H1 (cell line): ENCODE measurements at regions not wholly inside any gene's neighbourhood (a gene's known extent, or its start where the extent isn't known, plus 50 kb on each side); places are given as distances from the start of the nearest gene placed in this dataset.

Source experiments
- CTCF ChIA-PET: fragments of 300-600 bp; sonication (Branson Sonifier 250); formaldehyde crosslinking; loops from one replicate; lab custom pipeline; 2021; ENCODE audit not compliant: partially characterized antibody; lab: Charles Lee
- POLR2A ChIA-PET: fragments of 300-600 bp; sonication (Branson Sonifier 250); formaldehyde crosslinking; loops from one replicate; lab custom pipeline; 2021; ENCODE audit warnings: inconsistent platforms; ENCODE audit not compliant: partially characterized antibody; lab: Charles Lee
- DNase-seq, 2 experiments: peaks; one replicate each; pipeline versions ENCODE4 v3.0.0 to v3.0.0-alpha.2; 2010 to 2022; ENCODE audit warnings: low spot score in 2 of 2, low read depth in 1 of 2, mixed read lengths in 1 of 2
- FAIRE-seq: peaks from 2 replicates; lab custom pipeline; 2011; peaks lifted over from hg19 to GRCh38; lab: Jason Lieb, UNC
- H2AFZ ChIP-seq: 2 replicates; pipeline ENCODE4 v1.8.1; 2012; ENCODE audit warnings: low read length, inconsistent platforms
- H2AK5ac ChIP-seq: 2 replicates; pipeline ENCODE4 v1.6.1; 2013; ENCODE audit warnings: low read depth, low read length
- H2BK120ac ChIP-seq: replicated peaks from 2 replicates; pipeline ENCODE3; 2013; ENCODE audit warnings: low read depth, low read length, inconsistent platforms
- H2BK12ac ChIP-seq: 2 replicates; pipeline ENCODE4 v1.6.1; 2013; ENCODE audit warnings: low read depth, low read length
- H2BK15ac ChIP-seq: 2 replicates; pipeline ENCODE4 v1.6.1; 2013; ENCODE audit warnings: low read length
- H2BK20ac ChIP-seq: 2 replicates; pipeline ENCODE4 v1.6.1; 2013; ENCODE audit warnings: low read length
- H2BK5ac ChIP-seq: 2 replicates; pipeline ENCODE4 v1.6.1; 2013; ENCODE audit warnings: low read depth, low read length
- H3K14ac ChIP-seq: 2 replicates; pipeline ENCODE4 v1.6.1; 2013; ENCODE audit warnings: inconsistent platforms; ENCODE audit not compliant: insufficient read length
- H3K18ac ChIP-seq: 2 replicates; pipeline ENCODE4 v1.6.1; 2013; ENCODE audit warnings: low read length; ENCODE audit errors: extremely low read depth
- H3K23ac ChIP-seq: 2 replicates; pipeline ENCODE4 v1.6.1; 2013; ENCODE audit warnings: inconsistent platforms; ENCODE audit not compliant: insufficient read length
- H3K23me2 ChIP-seq: 2 replicates; pipeline ENCODE4 v1.6.1; 2013; ENCODE audit warnings: low read depth, low read length
- H3K27ac ChIP-seq: 2 replicates; pipeline ENCODE4 v1.6.1; 2011; ENCODE audit warnings: low read depth, low read length, inconsistent platforms
- H3K27me3 ChIP-seq, 4 experiments: replicated peaks in 1 of 4; 1 replicate in 1 of 4; 2 replicates in 3 of 4; pipeline versions ENCODE4 v1.6.1 to v1.8.1; 2011 to 2013; ENCODE audit warnings: low read length in 3 of 4, mild to moderate bottlenecking in 3 of 4, inconsistent platforms in 2 of 4, mixed read lengths in 2 of 4, moderate library complexity in 1 of 4; ENCODE audit not compliant: control insufficient read depth in 3 of 4, insufficient read depth in 3 of 4; ENCODE audit errors: extremely low read depth in 1 of 4
- H3K36me3 ChIP-seq, 4 experiments: 2 replicates each; pipeline versions ENCODE4 v1.6.1 to v1.8.1; 2011 to 2013; ENCODE audit warnings: mild to moderate bottlenecking in 4 of 4, low read length in 3 of 4, moderate library complexity in 2 of 4, control low read depth in 1 of 4, inconsistent platforms in 1 of 4; ENCODE audit not compliant: insufficient read depth in 4 of 4, control insufficient read depth in 2 of 4
- H3K4ac ChIP-seq: replicated peaks from 2 replicates; pipeline ENCODE3; 2013; ENCODE audit warnings: low read length, low read depth, mixed read lengths, inconsistent platforms; ENCODE audit not compliant: insufficient read length
- H3K4me1 ChIP-seq, 4 experiments: replicated peaks in 1 of 4; 1 replicate in 1 of 4; 2 replicates in 3 of 4; pipeline versions ENCODE4 v1.6.1 to v1.8.1; 2011 to 2013; ENCODE audit warnings: low read length in 3 of 4, inconsistent platforms in 2 of 4, mixed read lengths in 1 of 4; ENCODE audit not compliant: insufficient read depth in 4 of 4, control insufficient read depth in 3 of 4
- H3K4me2 ChIP-seq, 2 experiments: 2 replicates each; pipeline versions ENCODE4 v1.6.1 to v1.8.1; 2011 to 2013; ENCODE audit warnings: low read depth in 2 of 2, low read length in 2 of 2, control low read depth in 1 of 2, inconsistent platforms in 1 of 2, mild to moderate bottlenecking in 1 of 2; ENCODE audit not compliant: insufficient read depth in 1 of 2
- H3K4me3 ChIP-seq, 4 experiments: fragments of 200-600, 300-600 bp in 1 of 4; sonication (generic), shearing (Covaris generic), sonication (Bioruptor Twin) in 1 of 4; 2 replicates each; pipeline versions ENCODE4 v1.5.1 to v1.8.1; 2011 to 2016; ENCODE audit warnings: low read length in 4 of 4, low read depth in 3 of 4, control low read depth in 2 of 4, inconsistent platforms in 2 of 4, mild to moderate bottlenecking in 2 of 4, mixed read lengths in 1 of 4, moderate library complexity in 1 of 4; ENCODE audit not compliant: insufficient read depth in 2 of 4; ENCODE audit errors: extremely low read depth in 1 of 4
- H3K56ac ChIP-seq: replicated peaks from 2 replicates; pipeline ENCODE3; 2013; ENCODE audit warnings: low read depth, mild to moderate bottlenecking, mixed read lengths, low read length, inconsistent platforms; ENCODE audit not compliant: insufficient read length
- H3K79me1 ChIP-seq: 2 replicates; pipeline ENCODE4 v1.6.1; 2013; ENCODE audit warnings: low read depth, low read length, control low read depth
- H3K79me2 ChIP-seq, 2 experiments: 2 replicates each; pipeline versions ENCODE4 v1.6.1 to v1.8.1; 2012 to 2013; ENCODE audit warnings: low read length in 2 of 2, mild to moderate bottlenecking in 2 of 2, inconsistent platforms in 1 of 2; ENCODE audit not compliant: insufficient read depth in 2 of 2, control insufficient read depth in 1 of 2
- H3K9ac ChIP-seq, 4 experiments: replicated peaks in 1 of 4; 1 replicate in 1 of 4; 2 replicates in 3 of 4; pipeline versions ENCODE4 v1.6.1 to v1.8.1; 2011 to 2013; ENCODE audit warnings: low read depth in 3 of 4, low read length in 3 of 4, control low read depth in 2 of 4, mild to moderate bottlenecking in 2 of 4, moderate library complexity in 2 of 4, inconsistent platforms in 1 of 4; ENCODE audit errors: extremely low read depth in 1 of 4
- H3K9me3 ChIP-seq, 2 experiments: 2 replicates each; pipeline versions ENCODE4 v1.6.1 to v1.8.1; 2012 to 2013; ENCODE audit warnings: mild to moderate bottlenecking in 2 of 2, moderate library complexity in 2 of 2, control low read depth in 1 of 2, inconsistent platforms in 1 of 2, low read depth in 1 of 2, low read length in 1 of 2, mixed read lengths in 1 of 2; ENCODE audit not compliant: insufficient read depth in 2 of 2
- H4K20me1 ChIP-seq, 2 experiments: replicated peaks in 1 of 2; 2 replicates each; pipeline versions ENCODE3 to v1.8.1; 2011 to 2013; ENCODE audit warnings: inconsistent platforms in 2 of 2, low read length in 2 of 2, mild to moderate bottlenecking in 1 of 2; ENCODE audit not compliant: insufficient read depth in 2 of 2, control insufficient read depth in 1 of 2
- H4K5ac ChIP-seq: 2 replicates; pipeline ENCODE4 v1.6.1; 2013; ENCODE audit warnings: low read length, low read depth, mixed read lengths, inconsistent platforms; ENCODE audit not compliant: insufficient read length
- H4K8ac ChIP-seq: 2 replicates; pipeline ENCODE4 v1.8.0; 2013; ENCODE audit warnings: mild to moderate bottlenecking, moderate library complexity, low read length, inconsistent platforms; ENCODE audit not compliant: insufficient read depth; ENCODE audit errors: extremely low read depth
- H4K91ac ChIP-seq: replicated peaks from 2 replicates; pipeline ENCODE3; 2013; ENCODE audit warnings: low read length, mixed read lengths, inconsistent platforms; ENCODE audit not compliant: insufficient read length
- ATF2 ChIP-seq: IDR thresholded peaks from 2 replicates; pipeline ENCODE4 v1.6.1; 2012; ENCODE audit warnings: low read length, inconsistent platforms
- ATF3 ChIP-seq: IDR thresholded peaks from 2 replicates; pipeline ENCODE4 v1.6.1; 2011; ENCODE audit warnings: low read depth, mild to moderate bottlenecking, low read length; ENCODE audit not compliant: insufficient read depth
- CBX8 ChIP-seq: fragments of 300-800, 300-1000 bp; sonication (generic); IDR thresholded peaks from 2 replicates; pipeline ENCODE4 v1.7.1; 2016; ENCODE audit warnings: low read depth, low read length, borderline replicate concordance
- CREB1 ChIP-seq: IDR thresholded peaks from 2 replicates; pipeline ENCODE4 v1.6.1; 2012; ENCODE audit warnings: inconsistent platforms
- CTBP2 ChIP-seq: IDR thresholded peaks from 2 replicates; pipeline ENCODE4 v1.7.0; 2011; ENCODE audit warnings: borderline replicate concordance, mild to moderate bottlenecking, moderate library complexity, mixed read lengths, low read length; ENCODE audit not compliant: insufficient read depth, insufficient read length
- E2F6 ChIP-seq: IDR thresholded peaks from 2 replicates; pipeline ENCODE4 v1.6.1; 2012; ENCODE audit warnings: inconsistent platforms
- JUND ChIP-seq: IDR thresholded peaks from 2 replicates; pipeline ENCODE4 v1.6.1; 2011; ENCODE audit warnings: mild to moderate bottlenecking, improper control_type of control experiment, low read length
- MAFK ChIP-seq: IDR thresholded peaks from 2 replicates; pipeline ENCODE4 v1.6.1; 2012; ENCODE audit warnings: low read depth, mild to moderate bottlenecking, improper control_type of control experiment, low read length
- RBBP5 ChIP-seq: IDR thresholded peaks from 2 replicates; pipeline ENCODE4 v1.7.1; 2012; ENCODE audit warnings: low read depth, mild to moderate bottlenecking, inconsistent platforms, low read length, moderate library complexity, borderline replicate concordance
- SIRT6 ChIP-seq: IDR thresholded peaks from one replicate; pipeline ENCODE4 v1.7.1; 2012; ENCODE audit warnings: low read length, inconsistent platforms
- SIX5 ChIP-seq: IDR thresholded peaks from 2 replicates; pipeline ENCODE4 v1.6.1; 2011; ENCODE audit warnings: mild to moderate bottlenecking, low read depth, low read length
- SP2 ChIP-seq: IDR thresholded peaks from 2 replicates; pipeline ENCODE4 v1.6.1; 2012; ENCODE audit warnings: mild to moderate bottlenecking, low read length, inconsistent platforms
- SRF ChIP-seq: IDR thresholded peaks from 2 replicates; pipeline ENCODE4 v1.6.1; 2011; ENCODE audit warnings: mild to moderate bottlenecking, low read depth, low read length, moderate library complexity
- WGBS, 2 experiments: shearing (Covaris generic) in 1 of 2; methylation state at CpG; one replicate each; pipeline versions ENCODE4 v1.1.6 to v1.1.7; 2013 to 2015; ENCODE audit warnings: low lambda C conversion rate in 2 of 2, mixed read lengths in 2 of 2, inconsistent platforms in 1 of 2, low coverage in 1 of 2, missing lambda C conversion rate in 1 of 2; ENCODE audit not compliant: insufficient replicate concordance in 2 of 2, insufficient coverage in 1 of 2, insufficient read length in 1 of 2; ENCODE audit errors: extremely low coverage in 1 of 2, missing lambda C conversion rate in 1 of 2; 5-methylcytosine and 5-hydroxymethylcytosine counted together

- H3K79me1 ChIP-seq = no peaks in the 10 kb centered on the region
- no peaks in the 10 kb centered on the region for H4K20me1 ChIP-seq
- no peak overlapping the region for H3K18ac ChIP-seq
- H3K79me2 ChIP-seq = no peaks in the 10 kb centered on the region
- CTCF ChIA-PET = interaction anchor here (0.6 kb wide), 1 partner anchor 168 kb away, joined by 3 read pairs; no protein-coding TSS in a partner anchor
- H3K4me3 ChIP-seq = no peak overlapping the region
- no peak overlapping the region for H3K56ac ChIP-seq
- WGBS, 2 experiments = 93% methylated on average over 3 of the region's 3 CpGs; no CpG with 5 or more reads in 1 of the 2 experiments
- POLR2A ChIA-PET = no interaction called here
- H3K4me2 ChIP-seq = no peak overlapping the region
- H2BK120ac ChIP-seq = no peak overlapping the region
- no peak overlapping the region for H3K27ac ChIP-seq
- no peaks in the 10 kb centered on the region for H3K23me2 ChIP-seq
- H3K4ac ChIP-seq = no peak overlapping the region
- no peaks in the 10 kb centered on the region for H3K9me3 ChIP-seq
- H2BK15ac ChIP-seq = no peak overlapping the region
- H2BK20ac ChIP-seq = no peak overlapping the region
- no peak for DNase-seq
- H3K4me1 ChIP-seq = no peaks in the 10 kb centered on the region
- no peak overlapping the region for H2AK5ac ChIP-seq
- no peak overlapping the region for H2BK5ac ChIP-seq
- no peak overlapping the region for H4K5ac ChIP-seq
- no peak overlapping the region for H3K9ac ChIP-seq
- no peak overlapping the region for H3K14ac ChIP-seq
- H3K27me3 ChIP-seq = no peaks in the 10 kb centered on the region; a peak in 1 of 7 replicates
- no peaks in the 10 kb centered on the region for H3K36me3 ChIP-seq
- no peak overlapping the region for H2AFZ ChIP-seq
- no peak overlapping the region for H3K23ac ChIP-seq
- no peak overlapping the region for H2BK12ac ChIP-seq
- no peak overlapping the region for H4K91ac ChIP-seq
- H4K8ac ChIP-seq = no peak overlapping the region
- no peak for FAIRE-seq
- TF ChIP-seq JUND (no peak), E2F6 (no peak), SIRT6 (no peak), SIX5 (no peak), ATF2 (no peak), SRF (no peak), CREB1 (no peak), CTBP2 (no peak), RBBP5 (no peak), CBX8 (no peak), MAFK (no peak), ATF3 (no peak), SP2 (no peak)
Measured at GRCh38 chr20:51137461-51137860, 114.6 kb upstream of the KCNG1 start.
